Memory B cell (primary cell): ENCODE measurements at regions not wholly inside any gene's neighbourhood (a gene's known extent, or its start where the extent isn't known, plus 50 kb on each side); places are given as distances from the start of the nearest gene placed in this dataset.

ENCODE experiments used
- ATAC-seq: fragments of 150-1000 bp; cut with Tn5 transposase; 2 replicates; pipeline ENCODE4 v1.10.0; 2021; ENCODE audit warnings: low read depth, mild to moderate bottlenecking, moderate library complexity
- DNase-seq, 2 donors: peaks; one replicate each; pipeline ENCODE4 v3.0.0; 2022; ENCODE audit warnings: low spot score in 2 of 2
- H3K27ac Mint-ChIP-seq: one replicate; pipeline ENCODE4 v1.8.0; 2022; ENCODE audit warnings: mild to moderate bottlenecking, moderate library complexity, mixed read lengths
- H3K27me3 Mint-ChIP-seq: one replicate; pipeline ENCODE4 v1.8.0; 2022; ENCODE audit warnings: mixed read lengths
- H3K36me3 Mint-ChIP-seq: one replicate; pipeline ENCODE4 v1.8.0; 2022; ENCODE audit warnings: mild to moderate bottlenecking, mixed read lengths
- H3K4me1 Mint-ChIP-seq: one replicate; pipeline ENCODE4 v1.8.0; 2022; ENCODE audit warnings: mixed read lengths
- H3K4me3 Mint-ChIP-seq: one replicate; pipeline ENCODE4 v1.8.0; 2022; ENCODE audit warnings: mild to moderate bottlenecking, moderate library complexity, mixed read lengths
- H3K9me3 Mint-ChIP-seq: one replicate; pipeline ENCODE4 v1.8.0; 2022; ENCODE audit warnings: mixed read lengths

- H3K9me3 Mint-ChIP-seq, result peaks cover 2% of the 10 kb centered on the region
- ATAC-seq (no peak), DNase-seq (no peak)
- no peak overlapping the region for H3K4me3 Mint-ChIP-seq
- H3K27ac Mint-ChIP-seq, result no peak overlapping the region
- no peaks in the 10 kb centered on the region for H3K36me3 Mint-ChIP-seq
- peaks cover 6% of the 10 kb centered on the region for H3K27me3 Mint-ChIP-seq
- H3K4me1 Mint-ChIP-seq, result no peaks in the 10 kb centered on the region
These were observed 217.4 kb upstream of the TPM1 start for GRCh38 chr15:62825191-62825590.

GRCh38 chr15:62826561-62826960 lies 216.0 kb upstream of the TPM1 start:
- DNase-seq, result no peak
- Mint-ChIP-seq H3K4me3 (no peak overlapping the region), H3K9me3 (peaks cover 2% of the 10 kb centered on the region), H3K36me3 (no peaks in the 10 kb centered on the region), H3K27me3 (peaks cover 9% of the 10 kb centered on the region), H3K4me1 (no peaks in the 10 kb centered on the region), H3K27ac (no peak overlapping the region)
- no peak for ATAC-seq

GRCh38 chr15:62828364-62828763 lies 214.2 kb upstream of the TPM1 start:
- no peaks in the 10 kb centered on the region for H3K4me1 Mint-ChIP-seq
- peaks cover 2% of the 10 kb centered on the region for H3K9me3 Mint-ChIP-seq
- DNase-seq (no peak), ATAC-seq (no peak)
- H3K4me3 Mint-ChIP-seq, result no peak overlapping the region
- no peaks in the 10 kb centered on the region for H3K36me3 Mint-ChIP-seq
- H3K27ac Mint-ChIP-seq, result no peak overlapping the region
- peaks cover 6% of the 10 kb centered on the region for H3K27me3 Mint-ChIP-seq

GRCh38 chr15:62832231-62832630 lies 210.3 kb upstream of the TPM1 start:
- ATAC-seq (no peak), DNase-seq (no peak)
- H3K9me3 Mint-ChIP-seq, result peaks cover 2% of the 10 kb centered on the region
- no peaks in the 10 kb centered on the region for H3K4me1 Mint-ChIP-seq
- peaks cover 4% of the 10 kb centered on the region for H3K36me3 Mint-ChIP-seq
- H3K27me3 Mint-ChIP-seq, result peaks cover 7% of the 10 kb centered on the region
- no peak overlapping the region for H3K4me3 Mint-ChIP-seq
- H3K27ac Mint-ChIP-seq, result no peak overlapping the region

- peaks cover 2% of the 10 kb centered on the region for H3K9me3 Mint-ChIP-seq
- peaks cover 7% of the 10 kb centered on the region for H3K27me3 Mint-ChIP-seq
- H3K27ac Mint-ChIP-seq, result no peak overlapping the region
- H3K4me1 Mint-ChIP-seq, result no peaks in the 10 kb centered on the region
- DNase-seq, result no peak
- H3K4me3 Mint-ChIP-seq, result no peak overlapping the region
- ATAC-seq, result no peak
- H3K36me3 Mint-ChIP-seq, result peaks cover 4% of the 10 kb centered on the region
These were observed 208.9 kb upstream of the TPM1 start for GRCh38 chr15:62833646-62834045.

- Mint-ChIP-seq H3K27ac (no peak overlapping the region), H3K4me3 (no peak overlapping the region), H3K27me3 (peaks cover 10% of the 10 kb centered on the region), H3K36me3 (peaks cover 4% of the 10 kb centered on the region), H3K4me1 (no peaks in the 10 kb centered on the region), H3K9me3 (no peaks in the 10 kb centered on the region)
- no peak for DNase-seq
- no peak for ATAC-seq
These were observed 207.7 kb upstream of the TPM1 start for GRCh38 chr15:62834686-62835329.

GRCh38 chr15:62835351-62835750 lies 207.2 kb upstream of the TPM1 start:
- Mint-ChIP-seq H3K4me3 (no peak overlapping the region), H3K27ac (no peak overlapping the region), H3K4me1 (no peaks in the 10 kb centered on the region), H3K9me3 (no peaks in the 10 kb centered on the region), H3K36me3 (peaks cover 4% of the 10 kb centered on the region), H3K27me3 (peaks cover 8% of the 10 kb centered on the region)
- no peak for DNase-seq
- ATAC-seq, result no peak

GRCh38 chr15:62835762-62836161 lies 206.8 kb upstream of the TPM1 start:
- H3K36me3 Mint-ChIP-seq, result peaks cover 4% of the 10 kb centered on the region
- H3K4me1 Mint-ChIP-seq, result no peaks in the 10 kb centered on the region
- no peaks in the 10 kb centered on the region for H3K9me3 Mint-ChIP-seq
- H3K27ac Mint-ChIP-seq, result no peak overlapping the region
- H3K27me3 Mint-ChIP-seq, result peaks cover 6% of the 10 kb centered on the region
- ATAC-seq, result no peak
- no peak overlapping the region for H3K4me3 Mint-ChIP-seq
- no peak for DNase-seq

- DNase-seq (no peak), ATAC-seq (no peak)
- Mint-ChIP-seq H3K27ac (no peak overlapping the region), H3K4me3 (no peak overlapping the region), H3K9me3 (no peaks in the 10 kb centered on the region), H3K4me1 (no peaks in the 10 kb centered on the region), H3K36me3 (peaks cover 4% of the 10 kb centered on the region), H3K27me3 (peaks cover 8% of the 10 kb centered on the region)
These were observed 201.8 kb upstream of the TPM1 start for GRCh38 chr15:62840526-62841268.

GRCh38 chr15:62841269-62841628 lies 201.3 kb upstream of the TPM1 start:
- H3K36me3 Mint-ChIP-seq, result peaks cover 2% of the 10 kb centered on the region
- ATAC-seq (no peak), DNase-seq (no peak)
- no peak overlapping the region for H3K27ac Mint-ChIP-seq
- H3K27me3 Mint-ChIP-seq, result peaks cover 6% of the 10 kb centered on the region
- H3K4me1 Mint-ChIP-seq, result no peaks in the 10 kb centered on the region
- H3K4me3 Mint-ChIP-seq, result no peak overlapping the region
- no peaks in the 10 kb centered on the region for H3K9me3 Mint-ChIP-seq

GRCh38 chr15:62841891-62842559 lies 200.5 kb upstream of the TPM1 start:
- no peak for ATAC-seq
- no peaks in the 10 kb centered on the region for H3K4me1 Mint-ChIP-seq
- no peak overlapping the region for H3K4me3 Mint-ChIP-seq

GRCh38 chr15:62843311-62843710 lies 199.2 kb upstream of the TPM1 start:
- DNase-seq (no peak), ATAC-seq (no peak)
- peaks cover 1% of the 10 kb centered on the region for H3K36me3 Mint-ChIP-seq
- peaks cover 10% of the 10 kb centered on the region for H3K27me3 Mint-ChIP-seq
- H3K9me3 Mint-ChIP-seq, result no peaks in the 10 kb centered on the region
- H3K4me3 Mint-ChIP-seq, result no peak overlapping the region
- no peaks in the 10 kb centered on the region for H3K4me1 Mint-ChIP-seq
- H3K27ac Mint-ChIP-seq, result no peak overlapping the region

More at GRCh38 chr15:62841891-62842559, 200.5 kb upstream of the TPM1 start:
- DNase-seq, result no peak
- H3K36me3 Mint-ChIP-seq, result peaks cover 1% of the 10 kb centered on the region
- peaks cover 7% of the 10 kb centered on the region for H3K27me3 Mint-ChIP-seq
- H3K9me3 Mint-ChIP-seq, result no peaks in the 10 kb centered on the region
- no peak overlapping the region for H3K27ac Mint-ChIP-seq

GRCh38 chr15:62844564-62845240 lies 197.8 kb upstream of the TPM1 start:
- DNase-seq (no peak), ATAC-seq (no peak)
- Mint-ChIP-seq H3K4me3 (no peak overlapping the region), H3K27me3 (peaks cover 10% of the 10 kb centered on the region), H3K9me3 (no peaks in the 10 kb centered on the region), H3K27ac (no peak overlapping the region), H3K4me1 (no peaks in the 10 kb centered on the region), H3K36me3 (peaks cover 1% of the 10 kb centered on the region)
